HEK293T (cell line): ENCODE measurements at regions not wholly inside any gene's neighbourhood (a gene's known extent, or its start where the extent isn't known, plus 50 kb on each side); places are given as distances from the start of the nearest gene placed in this dataset.

Experiments
- ARNT ChIP-seq: fragments of 450-650 bp; IDR thresholded peaks from 2 replicates; pipeline ENCODE4 v1.6.1; 2017; ENCODE audit warnings: mild to moderate bottlenecking
- BHLHE40 ChIP-seq: fragments of 450-650 bp; IDR thresholded peaks from 2 replicates; pipeline ENCODE4 v1.6.1; 2016; ENCODE audit warnings: mild to moderate bottlenecking, moderate library complexity, borderline replicate concordance
- CTBP1 ChIP-seq: fragments of 450-650 bp; IDR thresholded peaks from 2 replicates; pipeline ENCODE4 v1.6.1; 2016; ENCODE audit warnings: borderline replicate concordance
- ELF4 ChIP-seq: fragments of 450-650 bp; IDR thresholded peaks from 2 replicates; pipeline ENCODE4 v1.6.1; 2017; ENCODE audit warnings: antibody characterized with exemption
- FOXA1 ChIP-seq: fragments of 450-650 bp; IDR thresholded peaks from 2 replicates; pipeline ENCODE4 v1.6.1; 2016; ENCODE audit warnings: mild to moderate bottlenecking
- FOXK2 ChIP-seq: fragments of 450-650 bp; IDR thresholded peaks from 2 replicates; pipeline ENCODE4 v1.6.1; 2016; ENCODE audit warnings: mild to moderate bottlenecking
- FOXM1 ChIP-seq: fragments of 450-650 bp; IDR thresholded peaks from 2 replicates; pipeline ENCODE4 v1.6.1; 2017; ENCODE audit warnings: mild to moderate bottlenecking, borderline replicate concordance
- HDGF ChIP-seq: fragments of 450-650 bp; IDR thresholded peaks from 2 replicates; pipeline ENCODE4 v1.6.1; 2017; ENCODE audit warnings: antibody characterized with exemption, borderline replicate concordance
- L3MBTL2 ChIP-seq: fragments of 450-650 bp; conservative IDR thresholded peaks from 2 replicates; pipeline ENCODE4 v1.6.1; 2016; ENCODE audit warnings: mild to moderate bottlenecking
- SUZ12 ChIP-seq: fragments of 450-650 bp; IDR thresholded peaks from 2 replicates; pipeline ENCODE4 v1.6.1; 2016; ENCODE audit warnings: mild to moderate bottlenecking
- TARDBP ChIP-seq: fragments of 450-650 bp; IDR thresholded peaks from 2 replicates; pipeline ENCODE4 v1.6.1; 2016
- ZNF384 ChIP-seq: fragments of 450-650 bp; IDR thresholded peaks from 2 replicates; pipeline ENCODE4 v1.6.1; 2016
- TF ChIP-seq, protein P1 (sequence below): fragments of 450-650 bp; IDR thresholded peaks from 2 replicates; pipeline ENCODE4 v1.6.1; 2016

DNA sequence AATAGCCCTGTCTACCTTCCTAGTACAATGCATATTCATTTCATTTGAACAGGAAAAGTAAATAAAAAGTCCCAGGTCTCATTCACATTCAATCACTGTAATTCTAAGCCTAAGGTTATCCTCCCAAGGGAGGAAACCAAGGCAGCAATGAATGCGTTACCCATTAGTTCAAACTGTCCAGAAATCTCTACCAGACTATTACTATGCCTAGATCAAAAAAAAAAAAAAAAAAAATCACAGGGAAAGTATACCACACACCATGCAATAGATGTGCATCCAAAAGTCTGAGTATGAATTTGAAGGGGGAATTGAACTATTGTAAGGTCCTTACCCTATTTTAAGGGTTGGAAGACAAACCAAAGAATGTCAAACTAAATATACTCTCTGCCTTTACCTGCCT lies 598.0 kb upstream of the API5 start:
- TF ChIP-seq, protein P1, sequence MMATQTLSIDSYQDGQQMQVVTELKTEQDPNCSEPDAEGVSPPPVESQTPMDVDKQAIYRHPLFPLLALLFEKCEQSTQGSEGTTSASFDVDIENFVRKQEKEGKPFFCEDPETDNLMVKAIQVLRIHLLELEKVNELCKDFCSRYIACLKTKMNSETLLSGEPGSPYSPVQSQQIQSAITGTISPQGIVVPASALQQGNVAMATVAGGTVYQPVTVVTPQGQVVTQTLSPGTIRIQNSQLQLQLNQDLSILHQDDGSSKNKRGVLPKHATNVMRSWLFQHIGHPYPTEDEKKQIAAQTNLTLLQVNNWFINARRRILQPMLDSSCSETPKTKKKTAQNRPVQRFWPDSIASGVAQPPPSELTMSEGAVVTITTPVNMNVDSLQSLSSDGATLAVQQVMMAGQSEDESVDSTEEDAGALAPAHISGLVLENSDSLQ, result no peak
- no peak for TF ChIP-seq CTBP1
- no peak for TF ChIP-seq TARDBP
- TF ChIP-seq HDGF, result no peak
- TF ChIP-seq FOXA1, result no peak
- no peak for TF ChIP-seq BHLHE40
- TF ChIP-seq ELF4, result no peak
- no peak for TF ChIP-seq FOXM1
- TF ChIP-seq SUZ12, result no peak
- no peak for TF ChIP-seq L3MBTL2
- no peak for TF ChIP-seq ZNF384
- no peak for TF ChIP-seq FOXK2
- no peak for TF ChIP-seq ARNT
